GM10248 (cell line): ENCODE measurements at regions not wholly inside any gene's neighbourhood (a gene's known extent, or its start where the extent isn't known, plus 50 kb on each side); places are given as distances from the start of the nearest gene placed in this dataset.
"Not testable (repeated sequence)": the region's sequence is repeated elsewhere in the genome, so short reads cannot be mapped to it uniquely, and the experiment has no call there.

ENCODE experiments used
- CTCF ChIA-PET: fragments of 300-600 bp; sonication (Branson Sonifier 250); formaldehyde crosslinking; extraction: SDS; loops from one replicate; lab custom pipeline; 2021; ENCODE audit warnings: antibody characterized with exemption; lab: Yijun Ruan, JAX
- POLR2A ChIA-PET: fragments of 350-650 bp; sonication (Branson Sonifier 250); formaldehyde crosslinking; extraction: SDS; loops from one replicate; lab custom pipeline; 2020; ENCODE audit warnings: antibody characterized with exemption; lab: Yijun Ruan, JAX
- DNase-seq: peaks from one replicate; pipeline ENCODE4 v3.0.0; 2012; ENCODE audit errors: extremely low spot score
- CTCF ChIP-seq: IDR thresholded peaks from 2 replicates; pipeline ENCODE4 v1.5.1; 2012; ENCODE audit warnings: mild to moderate bottlenecking, low read depth; ENCODE audit errors: extremely low read depth, missing control alignments, control extremely low read depth

- DNase-seq = no peak
- POLR2A ChIA-PET = no interaction called here
- CTCF ChIA-PET = interaction anchor here (1.5 kb wide), 1 partner anchor 23 kb away, joined by 5 read pairs; no protein-coding TSS in a partner anchor
- no peak for TF ChIP-seq CTCF
These were observed 70.5 kb upstream of the GOLGA8B start for GRCh38 chr15:34653992-34654391.

DNA sequence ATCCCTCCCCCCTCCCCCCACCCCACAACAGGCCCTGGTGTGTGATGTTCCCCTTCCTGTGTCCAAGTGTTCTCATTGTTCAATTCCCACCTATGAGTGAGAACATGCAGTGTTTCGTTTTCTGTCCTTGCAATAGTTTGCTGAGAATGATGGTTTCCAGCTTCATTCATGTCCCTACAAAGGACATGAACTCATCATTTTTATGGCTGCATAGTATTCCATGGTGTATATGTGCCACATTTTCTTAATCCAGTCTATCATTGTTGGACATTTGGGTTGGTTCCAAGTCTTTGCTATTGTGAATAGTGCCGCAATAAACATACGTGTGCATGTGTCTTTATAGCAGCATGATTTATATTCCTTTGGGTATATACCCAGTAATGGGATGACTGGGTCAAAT, 69.9 kb upstream of the GOLGA8B start:
- CTCF ChIA-PET = not testable (repeated sequence)

DNA sequence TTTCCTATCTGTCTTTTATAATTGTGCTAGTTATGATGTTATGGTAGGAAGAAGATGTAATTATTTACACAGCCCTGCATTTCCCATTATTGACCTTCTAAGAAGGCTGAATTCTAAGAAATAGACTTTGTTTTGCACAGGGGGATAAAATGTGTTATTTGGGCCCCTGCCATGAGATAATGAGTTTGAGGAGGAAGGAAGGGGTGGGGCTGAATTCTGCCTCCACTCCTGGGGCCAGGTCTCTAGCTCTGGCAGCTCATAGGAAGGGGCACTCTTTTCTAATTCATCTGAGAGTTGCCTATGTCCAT, 69.2 kb upstream of the GOLGA8B start:
- no peak for TF ChIP-seq CTCF
- POLR2A ChIA-PET = no interaction called here
- CTCF ChIA-PET = no interaction called here
- no peak for DNase-seq

More for the DNA sequence above, 69.9 kb upstream of the GOLGA8B start:
- POLR2A ChIA-PET, DNase-seq: not testable (repeated sequence)

DNA sequence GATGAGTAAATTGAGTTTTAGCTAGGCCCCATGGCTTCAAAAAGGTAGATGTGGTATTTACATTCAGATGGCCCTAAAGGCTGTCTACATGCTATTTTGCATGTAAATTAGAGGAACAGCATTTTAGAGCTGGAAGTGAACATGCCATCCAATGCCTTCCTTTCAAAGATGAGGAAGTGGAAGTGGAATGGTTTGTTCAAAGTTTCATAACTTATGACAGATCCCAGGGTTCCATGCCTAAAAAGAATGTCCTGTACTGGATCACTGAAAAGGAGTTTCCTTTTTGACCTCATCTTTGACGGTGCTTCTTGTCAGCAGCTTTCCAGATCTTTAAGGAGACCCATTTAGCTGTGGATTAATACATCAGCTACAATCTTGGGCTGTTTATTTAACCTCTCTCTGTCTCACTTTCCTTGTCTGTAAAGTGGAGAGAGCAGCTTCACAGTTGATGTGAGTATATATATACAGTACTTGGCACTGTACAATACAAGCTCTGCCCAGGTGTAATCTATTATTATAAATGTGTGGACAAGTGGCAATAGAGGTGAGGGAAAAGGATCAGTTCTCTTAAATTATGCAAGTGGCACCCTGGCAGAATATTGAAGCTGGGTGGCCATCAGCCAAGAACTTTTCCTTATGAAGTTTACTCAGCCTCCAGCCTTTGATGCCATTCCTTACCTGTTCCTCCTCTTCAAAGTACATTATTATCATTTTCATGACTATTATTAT, 68.7 kb upstream of the GOLGA8B start:
- TF ChIP-seq CTCF = no peak
- POLR2A ChIA-PET = no interaction called here

DNA sequence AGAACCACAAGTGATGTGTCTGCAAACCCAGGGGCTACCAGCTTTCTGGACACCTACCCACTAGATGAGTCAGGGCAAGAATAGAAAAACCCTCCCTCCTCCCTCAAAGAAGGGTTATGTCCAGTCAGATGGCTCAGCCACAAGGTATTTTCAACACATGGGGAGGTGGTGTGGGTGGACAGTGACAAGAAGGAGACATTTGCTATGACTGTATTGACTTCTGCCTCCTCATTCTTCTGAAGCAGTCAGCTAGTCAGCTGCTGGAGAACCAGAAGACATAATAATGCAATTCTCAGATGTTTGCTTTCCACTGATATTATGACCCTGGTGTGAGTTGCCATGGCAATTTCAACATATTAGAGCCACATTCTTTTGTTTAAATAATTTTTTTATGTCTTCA, 66.7 kb upstream of the GOLGA8B start:
- peak; percentile 9 for DNase-seq
- TF ChIP-seq CTCF = no peak
- CTCF ChIA-PET = no interaction called here
- POLR2A ChIA-PET = no interaction called here

More for the DNA sequence above, 68.7 kb upstream of the GOLGA8B start:
- CTCF ChIA-PET = interaction anchor here (1.1 kb wide), 1 partner anchor 12 kb away, joined by 5 read pairs; no protein-coding TSS in a partner anchor
- DNase-seq = no peak

DNA sequence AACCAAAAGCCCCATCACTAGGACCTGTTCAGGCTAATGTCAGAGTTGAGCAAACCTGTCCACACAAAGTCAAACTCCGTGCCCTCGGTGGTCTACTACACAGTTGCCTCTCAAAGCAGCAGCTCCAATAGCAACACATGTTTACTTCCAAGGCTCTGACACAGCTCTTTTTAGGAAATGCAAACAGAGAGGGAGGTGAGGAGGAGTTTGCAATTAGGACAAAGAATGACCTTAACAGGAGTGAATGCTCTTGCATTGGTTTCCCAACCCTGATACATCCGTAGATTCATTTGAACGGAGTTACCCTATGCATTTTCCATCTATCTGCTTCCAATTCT, 64.8 kb upstream of the GOLGA8B start:
- POLR2A ChIA-PET = no interaction called here
- DNase-seq = no peak
- no peak for TF ChIP-seq CTCF
- CTCF ChIA-PET = interaction anchor here (0.9 to 1.0 kb wide), 3 partner anchors 26 to 281 kb away, joined by 3 read pairs; partner anchors contain the start of gene LPCAT4

GRCh38 chr15:34647569-34648293, 64.3 kb upstream of the GOLGA8B start:
- CTCF ChIA-PET = interaction anchor here (0.9 to 1.0 kb wide), 3 partner anchors 25 to 281 kb away, joined by 3 read pairs; partner anchors contain the start of gene LPCAT4
- POLR2A ChIA-PET = no interaction called here
- no peak for DNase-seq
- TF ChIP-seq CTCF = no peak
